Peyer's patch (tissue), 4 donors: ENCODE measurements at regions not wholly inside any gene's neighbourhood (a gene's known extent, or its start where the extent isn't known, plus 50 kb on each side); places are given as distances from the start of the nearest gene placed in this dataset.

Experiments
- POLR2A ChIP-seq, 2 donors: fragments of 450-650 bp; IDR thresholded peaks; one replicate each; pipeline ENCODE4 v1.5.1; 2017; ENCODE audit warnings: antibody characterized with exemption in 2 of 2, mild to moderate bottlenecking in 2 of 2, moderate library complexity in 2 of 2
- TF ChIP-seq, protein P1 (sequence below), 6 experiments: fragments of 450-650 bp in 4 of 6; fragments of 200-600 bp in 2 of 6; sonication (generic) in 1 of 6; IDR thresholded peaks; one replicate each; pipeline ENCODE4 v1.5.1; 2017 to 2019; ENCODE audit warnings: antibody characterized with exemption in 6 of 6, mild to moderate bottlenecking in 3 of 6, moderate library complexity in 1 of 6

- TF ChIP-seq, protein P1, sequence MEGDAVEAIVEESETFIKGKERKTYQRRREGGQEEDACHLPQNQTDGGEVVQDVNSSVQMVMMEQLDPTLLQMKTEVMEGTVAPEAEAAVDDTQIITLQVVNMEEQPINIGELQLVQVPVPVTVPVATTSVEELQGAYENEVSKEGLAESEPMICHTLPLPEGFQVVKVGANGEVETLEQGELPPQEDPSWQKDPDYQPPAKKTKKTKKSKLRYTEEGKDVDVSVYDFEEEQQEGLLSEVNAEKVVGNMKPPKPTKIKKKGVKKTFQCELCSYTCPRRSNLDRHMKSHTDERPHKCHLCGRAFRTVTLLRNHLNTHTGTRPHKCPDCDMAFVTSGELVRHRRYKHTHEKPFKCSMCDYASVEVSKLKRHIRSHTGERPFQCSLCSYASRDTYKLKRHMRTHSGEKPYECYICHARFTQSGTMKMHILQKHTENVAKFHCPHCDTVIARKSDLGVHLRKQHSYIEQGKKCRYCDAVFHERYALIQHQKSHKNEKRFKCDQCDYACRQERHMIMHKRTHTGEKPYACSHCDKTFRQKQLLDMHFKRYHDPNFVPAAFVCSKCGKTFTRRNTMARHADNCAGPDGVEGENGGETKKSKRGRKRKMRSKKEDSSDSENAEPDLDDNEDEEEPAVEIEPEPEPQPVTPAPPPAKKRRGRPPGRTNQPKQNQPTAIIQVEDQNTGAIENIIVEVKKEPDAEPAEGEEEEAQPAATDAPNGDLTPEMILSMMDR (IDR thresholded peaks at IDR 0.05) = no peak
- no peak for TF ChIP-seq POLR2A (IDR thresholded peaks at IDR 0.05)
Observed at GRCh38 chr13:67740871-67741535, 510.9 kb upstream of the PCDH9 start.
